ENCODE measurements at regions not wholly inside any gene's neighbourhood (a gene's known extent, or its start where the extent isn't known, plus 50 kb on each side); places are given as distances from the start of the nearest gene placed in this dataset.

- WGBS = 96% methylated on average over 1 of the region's 1 CpG
- no peaks in the 10 kb centered on the region for H3K27me3 ChIP-seq (replicated peaks; ENCODE audit: insufficient read depth)
- H3K27ac ChIP-seq = no peak overlapping the region
- no peak overlapping the region for H3K4me3 ChIP-seq
- H3K9me3 ChIP-seq = no peaks in the 10 kb centered on the region
- no peaks in the 10 kb centered on the region for H3K36me3 ChIP-seq
- H3K4me1 ChIP-seq (replicated peaks) = no peaks in the 10 kb centered on the region
- TF ChIP-seq POLR2AphosphoS5 (IDR thresholded peaks at IDR 0.05) (no peak), POLR2A (IDR thresholded peaks at IDR 0.05) (no peak), CTCF (IDR thresholded peaks at IDR 0.05) (no peak)
- intact Hi-C loops (cut with DNase I) = no loop called here
- DNase-seq (ENCODE audit: low spot score) = no peak
Measured at GRCh38 chr2:226399006-226399405, 400.6 kb downstream of the IRS1 start.

GRCh38 chr2:226398580-226398979 lies 401.0 kb downstream of the IRS1 start:
- Histone ChIP-seq H3K36me3 (no peaks in the 10 kb centered on the region), H3K27me3 (replicated peaks; ENCODE audit: insufficient read depth) (no peaks in the 10 kb centered on the region), H3K4me3 (no peak overlapping the region), H3K4me1 (replicated peaks) (no peaks in the 10 kb centered on the region), H3K9me3 (no peaks in the 10 kb centered on the region), H3K27ac (no peak overlapping the region)
- intact Hi-C loops (cut with DNase I) = no loop called here
- TF ChIP-seq POLR2AphosphoS5 (IDR thresholded peaks at IDR 0.05) = no peak
- no peak for TF ChIP-seq POLR2A (IDR thresholded peaks at IDR 0.05)
- DNase-seq (ENCODE audit: low spot score) = no peak
- WGBS = 90% methylated on average over 1 of the region's 1 CpG

- Histone ChIP-seq H3K9me3 (no peaks in the 10 kb centered on the region), H3K4me1 (replicated peaks) (no peaks in the 10 kb centered on the region), H3K27ac (no peak overlapping the region), H3K36me3 (no peaks in the 10 kb centered on the region), H3K27me3 (replicated peaks; ENCODE audit: insufficient read depth) (no peaks in the 10 kb centered on the region), H3K4me3 (no peak overlapping the region)
- DNase-seq (ENCODE audit: low spot score) = no peak
- intact Hi-C loops (cut with DNase I) = no loop called here
- 79% methylated on average over 2 of the region's 2 CpGs for WGBS
- TF ChIP-seq POLR2A (IDR thresholded peaks at IDR 0.05) (no peak), POLR2AphosphoS5 (IDR thresholded peaks at IDR 0.05) (no peak), CTCF (IDR thresholded peaks at IDR 0.05) (no peak)
Measured at GRCh38 chr2:226396541-226396940, 403.1 kb downstream of the IRS1 start.

DNA sequence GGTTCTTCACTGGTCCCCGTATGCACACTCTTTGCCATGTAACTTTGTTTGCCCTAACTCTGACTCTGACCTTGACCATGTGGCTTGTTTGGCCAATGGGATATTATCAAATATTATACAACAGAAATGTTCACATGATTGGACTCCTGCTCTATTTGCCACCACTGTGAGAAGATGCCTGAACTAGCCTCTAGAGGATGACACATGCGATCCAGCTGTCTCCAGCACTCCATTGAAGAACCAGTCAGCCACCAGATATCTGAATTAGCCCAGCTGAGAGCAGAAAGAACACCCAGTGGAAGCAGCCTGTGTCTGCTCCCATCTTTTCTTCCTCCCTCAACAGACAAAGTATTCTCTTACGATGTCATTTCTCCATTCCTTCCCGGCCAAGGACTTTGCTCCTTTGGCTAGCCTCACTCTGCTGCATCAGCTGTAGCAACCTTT lies 412.1 kb downstream of the IRS1 start:
- TF ChIP-seq POLR2AphosphoS5 (IDR thresholded peaks at IDR 0.05) (no peak), POLR2A (IDR thresholded peaks at IDR 0.05) (no peak), CTCF (IDR thresholded peaks at IDR 0.05) (no peak)
- WGBS = 91% methylated on average over 4 of the region's 4 CpGs
- Histone ChIP-seq H3K27ac (no peak overlapping the region), H3K4me1 (replicated peaks) (no peaks in the 10 kb centered on the region), H3K4me3 (no peak overlapping the region), H3K9me3 (no peaks in the 10 kb centered on the region), H3K36me3 (no peaks in the 10 kb centered on the region), H3K27me3 (replicated peaks; ENCODE audit: insufficient read depth) (no peaks in the 10 kb centered on the region)
- intact Hi-C loops (cut with DNase I) = no loop called here
- no peak for DNase-seq (ENCODE audit: low spot score)

DNA sequence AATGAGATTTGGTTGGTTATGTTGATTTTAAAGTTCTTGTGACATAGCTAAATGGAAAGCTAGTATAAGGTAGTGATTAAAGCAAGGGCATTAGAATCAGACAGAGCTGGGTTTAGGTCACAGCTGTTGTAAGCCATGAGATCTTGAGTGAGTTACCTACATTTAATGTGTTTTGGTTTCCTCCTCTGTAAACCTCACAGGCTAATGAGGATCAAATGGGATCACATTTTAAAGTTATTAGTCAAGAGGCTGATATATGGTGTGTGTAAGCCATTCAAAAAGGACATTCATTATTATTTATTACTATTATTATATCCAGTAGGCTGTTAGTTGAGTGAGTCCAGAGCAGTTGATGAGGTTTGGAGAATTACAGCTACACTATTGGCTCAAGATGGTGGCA lies 416.2 kb downstream of the IRS1 start:
- TF ChIP-seq POLR2A (IDR thresholded peaks at IDR 0.05) (no peak), POLR2AphosphoS5 (IDR thresholded peaks at IDR 0.05) (no peak), CTCF (IDR thresholded peaks at IDR 0.05) (no peak)
- H3K36me3 ChIP-seq = no peaks in the 10 kb centered on the region
- H3K27ac ChIP-seq = no peak overlapping the region
- H3K4me3 ChIP-seq = no peak overlapping the region
- intact Hi-C loops (cut with DNase I) = no loop called here
- no peaks in the 10 kb centered on the region for H3K4me1 ChIP-seq (replicated peaks)
- DNase-seq (ENCODE audit: low spot score) = no peak
- H3K27me3 ChIP-seq (replicated peaks; ENCODE audit: insufficient read depth) = no peaks in the 10 kb centered on the region
- H3K9me3 ChIP-seq = no peaks in the 10 kb centered on the region
